AG09319 (cell line): ENCODE measurements at regions not wholly inside any gene's neighbourhood (a gene's known extent, or its start where the extent isn't known, plus 50 kb on each side); places are given as distances from the start of the nearest gene placed in this dataset.

Experiments used
- DNase-seq: peaks from one replicate; pipeline ENCODE4 v3.0.0-alpha.2; 2010; ENCODE audit warnings: low read depth; ENCODE audit errors: extremely low read depth
- TF ChIP-seq, protein P1 (sequence below): IDR thresholded peaks from 2 replicates; pipeline ENCODE4 v1.5.1; 2011; ENCODE audit warnings: low read depth, mild to moderate bottlenecking, inconsistent platforms, low read length, moderate library complexity

DNA sequence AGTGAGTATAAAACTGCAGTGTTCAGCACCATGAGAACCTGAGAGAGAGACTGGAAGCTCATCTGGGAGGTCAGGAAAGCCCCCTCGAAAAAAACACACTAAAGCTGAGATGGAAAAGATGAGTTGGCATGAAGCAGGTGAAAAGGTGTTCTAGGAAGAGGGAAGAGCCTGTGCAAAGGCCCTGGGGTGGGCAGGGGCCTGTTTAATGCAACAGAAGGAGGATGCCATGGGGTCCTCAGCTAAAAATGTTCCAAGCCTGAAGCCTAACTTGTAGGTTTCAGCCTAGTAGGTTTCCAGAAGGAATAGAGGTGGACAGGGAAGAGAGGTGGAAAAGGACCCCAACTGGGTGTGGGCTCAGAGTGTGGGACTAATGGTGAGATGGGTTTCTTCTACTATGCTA is 242.3 kb upstream of the ZFHX3 start:
- no peak for DNase-seq
- TF ChIP-seq, protein P1, sequence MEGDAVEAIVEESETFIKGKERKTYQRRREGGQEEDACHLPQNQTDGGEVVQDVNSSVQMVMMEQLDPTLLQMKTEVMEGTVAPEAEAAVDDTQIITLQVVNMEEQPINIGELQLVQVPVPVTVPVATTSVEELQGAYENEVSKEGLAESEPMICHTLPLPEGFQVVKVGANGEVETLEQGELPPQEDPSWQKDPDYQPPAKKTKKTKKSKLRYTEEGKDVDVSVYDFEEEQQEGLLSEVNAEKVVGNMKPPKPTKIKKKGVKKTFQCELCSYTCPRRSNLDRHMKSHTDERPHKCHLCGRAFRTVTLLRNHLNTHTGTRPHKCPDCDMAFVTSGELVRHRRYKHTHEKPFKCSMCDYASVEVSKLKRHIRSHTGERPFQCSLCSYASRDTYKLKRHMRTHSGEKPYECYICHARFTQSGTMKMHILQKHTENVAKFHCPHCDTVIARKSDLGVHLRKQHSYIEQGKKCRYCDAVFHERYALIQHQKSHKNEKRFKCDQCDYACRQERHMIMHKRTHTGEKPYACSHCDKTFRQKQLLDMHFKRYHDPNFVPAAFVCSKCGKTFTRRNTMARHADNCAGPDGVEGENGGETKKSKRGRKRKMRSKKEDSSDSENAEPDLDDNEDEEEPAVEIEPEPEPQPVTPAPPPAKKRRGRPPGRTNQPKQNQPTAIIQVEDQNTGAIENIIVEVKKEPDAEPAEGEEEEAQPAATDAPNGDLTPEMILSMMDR = no peak

DNA sequence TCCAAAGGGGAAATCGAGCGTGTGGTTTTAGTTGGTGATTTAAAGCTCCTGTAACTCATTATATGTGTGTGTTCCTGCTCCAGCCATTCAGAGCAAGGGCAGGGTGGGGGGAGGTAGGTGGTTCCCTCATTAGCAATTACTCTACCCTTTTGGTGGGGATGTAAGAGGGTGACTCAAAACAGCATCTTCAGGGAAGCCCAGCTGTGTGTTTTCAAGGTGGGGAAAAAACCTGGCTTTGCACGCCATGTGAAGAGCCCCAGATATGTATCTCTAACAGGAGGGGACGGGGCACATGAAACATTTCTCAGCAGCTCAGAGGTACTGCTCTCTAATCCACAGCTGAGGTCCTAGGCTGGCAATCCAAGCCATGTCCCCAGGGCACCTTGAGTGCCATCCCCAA is 241.3 kb upstream of the ZFHX3 start:
- DNase-seq = no peak
- TF ChIP-seq, protein P1 = no peak

DNA sequence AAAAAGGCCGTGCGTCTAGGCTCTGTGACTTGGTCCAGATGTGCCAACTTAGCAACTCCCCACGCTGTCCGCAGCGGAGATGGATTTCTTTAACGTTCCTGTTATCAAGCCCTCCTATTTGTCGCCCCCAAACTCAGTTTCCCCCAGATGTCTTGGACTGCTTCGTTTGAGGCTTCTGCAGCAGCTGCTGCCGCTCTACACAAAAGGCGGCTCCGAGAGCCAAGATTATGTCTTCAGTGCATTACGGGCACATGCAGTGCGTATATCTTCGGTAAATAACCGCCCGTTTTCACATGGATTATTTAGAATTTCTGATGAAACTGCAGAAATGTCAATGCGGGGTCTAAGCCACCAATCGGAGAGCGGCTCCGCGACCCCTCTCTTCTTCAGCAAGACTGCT is 240.6 kb upstream of the ZFHX3 start:
- TF ChIP-seq, protein P1 = no peak
- no peak for DNase-seq

DNA sequence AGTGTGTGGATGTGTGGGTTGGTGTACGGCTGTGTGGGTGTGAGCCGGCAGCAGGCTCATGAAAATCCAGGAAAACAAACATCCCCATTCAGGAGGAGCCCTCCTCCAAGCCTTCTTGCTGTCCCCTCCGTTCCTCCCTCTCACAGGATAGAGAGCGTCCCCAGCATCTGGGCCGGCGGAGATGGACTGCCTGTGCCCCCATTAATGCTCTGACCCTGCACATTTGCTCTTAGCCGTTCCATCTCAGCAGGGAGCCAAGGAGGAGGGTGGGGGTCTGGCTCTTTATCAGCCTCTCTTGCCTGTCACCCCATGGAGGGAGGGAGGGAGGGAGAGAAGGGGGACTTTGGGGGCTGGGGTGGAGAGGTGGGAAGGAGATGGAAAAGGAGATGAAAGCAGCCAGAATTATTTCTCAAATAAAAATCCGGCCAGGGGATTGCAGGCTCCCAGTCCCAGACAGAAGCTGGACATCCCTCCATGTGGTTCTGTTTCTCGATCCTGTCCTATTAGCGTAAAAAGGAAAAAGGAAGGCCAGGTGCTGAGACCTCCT is 240.0 kb upstream of the ZFHX3 start:
- TF ChIP-seq, protein P1 = no peak
- no peak for DNase-seq

DNA sequence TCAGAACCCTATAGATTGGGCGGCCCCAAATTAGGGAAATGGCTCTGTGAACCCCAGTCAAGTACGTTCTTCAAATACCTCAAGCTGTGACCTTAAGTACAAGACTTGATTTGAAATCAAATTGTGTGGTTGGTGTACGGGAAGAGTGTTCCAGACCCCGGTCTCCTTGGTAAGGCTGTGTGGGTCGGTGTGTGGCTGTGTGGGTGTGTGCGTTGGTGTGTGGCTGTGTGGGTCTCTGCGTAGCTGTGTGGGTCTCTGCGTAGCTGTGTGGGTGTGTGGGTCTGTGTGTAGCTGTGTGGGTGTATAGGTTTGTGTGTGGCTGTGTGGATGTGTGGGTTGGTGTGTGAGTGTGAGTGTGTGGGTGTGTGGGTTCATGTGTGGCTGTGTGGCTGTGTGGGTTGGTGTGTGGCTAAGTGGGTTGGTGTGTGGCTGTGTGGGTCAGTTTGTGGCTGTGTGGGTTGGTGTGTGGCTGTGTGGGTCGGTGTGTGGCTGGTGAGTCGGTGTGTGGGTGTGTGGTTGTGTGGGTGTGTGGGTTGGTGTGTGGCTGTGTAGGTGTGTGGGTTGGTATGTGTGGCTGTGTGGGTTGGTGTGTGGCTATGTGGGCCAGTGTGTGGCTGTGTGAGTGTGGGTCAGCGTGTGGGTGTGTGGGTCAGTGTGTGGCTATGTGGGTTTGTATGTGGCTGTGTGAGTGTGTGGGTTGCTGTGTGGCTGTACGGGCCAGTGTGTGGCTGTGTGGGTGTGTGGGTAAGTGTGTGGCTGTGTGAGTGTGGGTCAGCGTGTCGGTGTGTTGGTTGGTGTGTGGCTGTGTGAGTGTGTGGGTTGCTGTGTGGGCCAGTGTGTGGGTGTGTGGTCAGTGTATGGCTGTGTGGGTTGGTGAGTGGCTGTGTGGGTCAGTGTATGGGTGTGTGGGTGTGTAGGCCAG is 238.7 kb upstream of the ZFHX3 start:
- TF ChIP-seq, protein P1 = no peak
- DNase-seq = no peak

DNA sequence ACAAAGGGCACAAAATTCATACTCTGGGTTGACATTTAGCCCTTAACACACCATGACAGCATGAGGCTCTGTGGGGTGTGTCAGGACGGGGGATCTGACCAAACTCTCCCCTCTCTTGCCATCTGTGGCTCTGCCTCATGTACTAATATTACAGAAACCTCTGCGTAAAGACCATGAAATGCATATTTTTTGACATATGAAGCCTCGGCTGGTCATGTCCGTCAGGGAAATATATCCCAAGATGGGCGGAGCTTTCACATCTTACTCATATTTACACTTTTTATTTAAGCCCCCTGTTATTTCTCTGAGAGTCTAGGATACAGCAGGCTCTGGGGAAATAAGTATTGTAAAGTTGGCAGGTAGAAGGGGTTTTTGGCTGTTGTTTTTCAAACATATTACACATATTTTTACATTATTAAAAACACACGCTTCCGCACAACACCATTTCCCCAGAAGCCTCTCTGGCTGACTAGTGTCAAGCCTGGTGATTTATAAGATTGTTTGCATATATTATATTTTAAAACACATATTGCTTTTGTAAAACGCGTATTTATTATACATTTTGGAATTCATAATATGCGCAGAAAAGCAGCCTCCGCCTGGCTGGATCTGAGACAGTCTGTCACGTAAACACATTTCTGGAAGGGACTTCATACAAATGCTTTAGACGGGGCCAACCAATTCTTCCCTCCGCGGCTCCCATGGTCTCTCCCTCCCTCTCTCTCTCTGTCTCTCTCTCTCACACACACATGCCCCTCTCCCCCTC is 237.7 kb upstream of the ZFHX3 start:
- DNase-seq = no peak
- TF ChIP-seq, protein P1 = no peak

DNA sequence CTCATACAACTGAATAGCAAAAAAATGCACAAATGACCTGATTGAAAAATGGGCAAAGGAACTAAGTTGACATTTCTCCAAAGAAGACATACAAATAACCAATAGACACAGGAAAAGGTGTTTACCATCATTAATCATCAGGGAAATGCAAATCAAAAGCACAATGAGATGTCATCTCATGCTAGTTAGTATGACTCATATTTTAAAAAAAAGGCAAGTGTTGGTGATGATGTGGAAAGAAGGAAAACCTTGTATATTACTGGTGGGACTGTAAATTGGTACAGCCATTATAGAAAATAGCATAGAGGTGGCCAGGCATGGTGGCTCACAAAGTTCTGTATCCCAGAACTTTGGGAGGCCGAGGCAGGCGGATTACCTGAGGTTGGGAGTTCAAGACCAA is 232.5 kb upstream of the ZFHX3 start:
- DNase-seq = no peak
- TF ChIP-seq, protein P1 = no peak
